ENCODE measurements at regions not wholly inside any gene's neighbourhood (a gene's known extent, or its start where the extent isn't known, plus 50 kb on each side); places are given as distances from the start of the nearest gene placed in this dataset.
"Not testable (repeated sequence)": the region's sequence is repeated elsewhere in the genome, so short reads cannot be mapped to it uniquely, and the experiment has no call there.

GRCh38 chr11:119586181-119586580 lies 142.8 kb downstream of the NECTIN1 start:
- H3K9me3 Mint-ChIP-seq = no peaks in the 10 kb centered on the region
- DNase-seq (no peak), ATAC-seq (no peak)
- peaks cover 0 to 1% (median 0%) of the 10 kb centered on the region in 3 donors for H3K36me3 Mint-ChIP-seq
- peaks cover 3 to 13% (median 9%) of the 10 kb centered on the region in 4 donors for H3K4me1 Mint-ChIP-seq
- H3K27ac Mint-ChIP-seq = no peak overlapping the region
- H3K27me3 Mint-ChIP-seq = peaks cover 15 to 64% (median 33%) of the 10 kb centered on the region in 5 donors
- POLR2A ChIA-PET = no interaction called here
- H3K4me3 Mint-ChIP-seq = peak overlapping the region in 1 of 10 donors; percentile 57

- peak overlapping the region in 2 of 10 donors; percentile 36 to 57 for H3K4me3 Mint-ChIP-seq
- peaks cover 3 to 13% (median 9%) of the 10 kb centered on the region in 4 donors for H3K4me1 Mint-ChIP-seq
- H3K27me3 Mint-ChIP-seq = peaks cover 17 to 71% (median 42%) of the 10 kb centered on the region in 5 donors
- POLR2A ChIA-PET = no interaction called here
- DNase-seq (no peak), ATAC-seq (no peak)
- H3K36me3 Mint-ChIP-seq = peaks cover 0 to 4% (median 1%) of the 10 kb centered on the region in 3 donors
- peaks cover 0 to 3% (median 0%) of the 10 kb centered on the region in 9 donors for H3K9me3 Mint-ChIP-seq
- H3K27ac Mint-ChIP-seq = no peak overlapping the region
Observed at GRCh38 chr11:119585043-119585781, 143.8 kb downstream of the NECTIN1 start.

- DNase-seq (no peak), ATAC-seq (no peak)
- no peak overlapping the region for H3K27ac Mint-ChIP-seq
- H3K4me1 Mint-ChIP-seq = peaks cover 3 to 13% (median 9%) of the 10 kb centered on the region in 4 donors
- peaks cover 0 to 6% (median 1%) of the 10 kb centered on the region in 3 donors for H3K36me3 Mint-ChIP-seq
- peaks cover 17 to 72% (median 41%) of the 10 kb centered on the region in 5 donors for H3K27me3 Mint-ChIP-seq
- peaks cover 0 to 5% (median 0%) of the 10 kb centered on the region in 9 donors for H3K9me3 Mint-ChIP-seq
- POLR2A ChIA-PET = no interaction called here
- peak overlapping the region in 9 of 10 donors; percentile 18 to 72 (median 36) for H3K4me3 Mint-ChIP-seq
Observed at GRCh38 chr11:119584193-119585042, 144.6 kb downstream of the NECTIN1 start.

GRCh38 chr11:119583585-119583984 lies 145.4 kb downstream of the NECTIN1 start:
- DNase-seq = no peak
- Mint-ChIP-seq H3K36me3 (peaks cover 0 to 6% (median 1%) of the 10 kb centered on the region in 3 donors), H3K27me3 (peaks cover 14 to 68% (median 41%) of the 10 kb centered on the region in 5 donors), H3K9me3 (peaks cover 0 to 5% (median 0%) of the 10 kb centered on the region in 9 donors), H3K27ac (no peak overlapping the region), H3K4me1 (peaks cover 3 to 13% (median 9%) of the 10 kb centered on the region in 4 donors), H3K4me3 (peak overlapping the region in 1 of 10 donors; percentile 22)
- POLR2A ChIA-PET = no interaction called here
- ATAC-seq = no peak

GRCh38 chr11:119581396-119581795 lies 147.6 kb downstream of the NECTIN1 start:
- ATAC-seq, DNase-seq, H3K9me3 Mint-ChIP-seq, H3K27ac Mint-ChIP-seq, H3K4me3 Mint-ChIP-seq, POLR2A ChIA-PET: not testable (repeated sequence)
- H3K36me3 Mint-ChIP-seq = peaks cover 0 to 13% (median 0%) of the 10 kb centered on the region in 3 donors
- peaks cover 3 to 13% (median 9%) of the 10 kb centered on the region in 4 donors for H3K4me1 Mint-ChIP-seq
- H3K27me3 Mint-ChIP-seq = peaks cover 19 to 67% (median 36%) of the 10 kb centered on the region in 5 donors

- peaks cover 3 to 13% (median 9%) of the 10 kb centered on the region in 4 donors for H3K4me1 Mint-ChIP-seq
- peak overlapping the region in 1 of 10 donors; percentile 49 for H3K27ac Mint-ChIP-seq
- H3K4me3 Mint-ChIP-seq = no peak overlapping the region
- no peak for DNase-seq
- POLR2A ChIA-PET = no interaction called here
- peaks cover 0 to 13% (median 0%) of the 10 kb centered on the region in 3 donors for H3K36me3 Mint-ChIP-seq
- no peak for ATAC-seq
- H3K27me3 Mint-ChIP-seq = peaks cover 19 to 62% (median 33%) of the 10 kb centered on the region in 5 donors
- H3K9me3 Mint-ChIP-seq = peaks cover 0 to 7% (median 0%) of the 10 kb centered on the region in 9 donors
Observed at GRCh38 chr11:119580751-119581150, 148.2 kb downstream of the NECTIN1 start.

GRCh38 chr11:119580081-119580480 lies 148.9 kb downstream of the NECTIN1 start:
- no peak overlapping the region for H3K4me3 Mint-ChIP-seq
- no peak for ATAC-seq
- POLR2A ChIA-PET = no interaction called here

GRCh38 chr11:119578521-119579191 lies 150.3 kb downstream of the NECTIN1 start:
- POLR2A ChIA-PET = no interaction called here
- Mint-ChIP-seq H3K4me3 (no peak overlapping the region), H3K36me3 (peaks cover 0 to 13% (median 0%) of the 10 kb centered on the region in 3 donors), H3K27me3 (peaks cover 20 to 51% (median 29%) of the 10 kb centered on the region in 5 donors), H3K4me1 (peaks cover 2 to 12% (median 5%) of the 10 kb centered on the region in 4 donors), H3K27ac (no peak overlapping the region), H3K9me3 (peaks cover 0 to 7% (median 0%) of the 10 kb centered on the region in 9 donors)
- DNase-seq (no peak), ATAC-seq (no peak)

More at GRCh38 chr11:119580081-119580480, 148.9 kb downstream of the NECTIN1 start:
- H3K4me1 Mint-ChIP-seq = peaks cover 3 to 13% (median 8%) of the 10 kb centered on the region in 4 donors
- no peak overlapping the region for H3K27ac Mint-ChIP-seq
- H3K9me3 Mint-ChIP-seq = peaks cover 0 to 7% (median 0%) of the 10 kb centered on the region in 9 donors
- peaks cover 19 to 61% (median 34%) of the 10 kb centered on the region in 5 donors for H3K27me3 Mint-ChIP-seq
- peaks cover 0 to 13% (median 0%) of the 10 kb centered on the region in 3 donors for H3K36me3 Mint-ChIP-seq
- no peak for DNase-seq

- no peak overlapping the region for H3K4me3 Mint-ChIP-seq
- POLR2A ChIA-PET = no interaction called here
- DNase-seq (no peak), ATAC-seq (no peak)
- H3K27ac Mint-ChIP-seq = no peak overlapping the region
- peaks cover 0 to 2% (median 0%) of the 10 kb centered on the region in 9 donors for H3K9me3 Mint-ChIP-seq
- H3K27me3 Mint-ChIP-seq = peaks cover 12 to 25% (median 15%) of the 10 kb centered on the region in 5 donors
- H3K36me3 Mint-ChIP-seq = peaks cover 0 to 7% (median 0%) of the 10 kb centered on the region in 3 donors
- peaks cover 2 to 15% (median 4%) of the 10 kb centered on the region in 4 donors for H3K4me1 Mint-ChIP-seq
Observed at GRCh38 chr11:119573858-119574257, 150.9 kb upstream of the THY1 start.

- no peak for ATAC-seq
- Mint-ChIP-seq H3K4me1 (peaks cover 2 to 15% (median 4%) of the 10 kb centered on the region in 4 donors), H3K27me3 (peaks cover 8 to 18% (median 12%) of the 10 kb centered on the region in 5 donors), H3K9me3 (peaks cover 0 to 2% (median 0%) of the 10 kb centered on the region in 9 donors), H3K36me3 (peaks cover 0 to 4% (median 0%) of the 10 kb centered on the region in 3 donors), H3K27ac (no peak overlapping the region), H3K4me3 (no peak overlapping the region)
- DNase-seq = no peak
- POLR2A ChIA-PET = no interaction called here
Observed at GRCh38 chr11:119572481-119573424, 149.8 kb upstream of the THY1 start.

GRCh38 chr11:119571311-119571710 lies 148.3 kb upstream of the THY1 start:
- Mint-ChIP-seq H3K4me3 (no peak overlapping the region), H3K27ac (no peak overlapping the region), H3K36me3 (no peaks in the 10 kb centered on the region), H3K27me3 (peaks cover 0 to 10% (median 7%) of the 10 kb centered on the region in 5 donors), H3K4me1 (peaks cover 2 to 15% (median 4%) of the 10 kb centered on the region in 4 donors), H3K9me3 (peaks cover 0 to 7% (median 0%) of the 10 kb centered on the region in 9 donors)
- no peak for DNase-seq
- POLR2A ChIA-PET = no interaction called here
- ATAC-seq = no peak

Data from naive thymus-derived CD8-positive, alpha-beta T cell (primary cell).